ENCODE measurements at regions not wholly inside any gene's neighbourhood (a gene's known extent, or its start where the extent isn't known, plus 50 kb on each side); places are given as distances from the start of the nearest gene placed in this dataset.

GRCh38 chr1:213526306-213526705 is 461.5 kb upstream of the PROX1 start:
- Histone ChIP-seq H3K27ac (ENCODE audit: low read depth, low read length) (no peak overlapping the region), H3K27me3 (ENCODE audit: insufficient read depth, low read length) (no peaks in the 10 kb centered on the region), H3K9me3 (ENCODE audit: insufficient read depth, low read depth, low read length) (no peaks in the 10 kb centered on the region), H3K79me2 (ENCODE audit: insufficient read depth, low read length) (no peaks in the 10 kb centered on the region), H2AFZ (ENCODE audit: low read depth, low read length) (no peak overlapping the region), H3K4me2 (ENCODE audit: low read length) (no peak overlapping the region), H3K4me3 (ENCODE audit: insufficient read depth, low read depth, low read length) (no peak overlapping the region), H3K4me1 (ENCODE audit: insufficient read depth, low read length) (no peaks in the 10 kb centered on the region), H3K9ac (ENCODE audit: low read length) (no peak overlapping the region), H4K20me1 (ENCODE audit: insufficient read depth, low read length) (no peaks in the 10 kb centered on the region), H3K36me3 (ENCODE audit: insufficient read depth, low read length) (no peaks in the 10 kb centered on the region)
- H3K36me3 Mint-ChIP-seq (ENCODE audit: low read depth, unreplicated experiment): no peaks in the 10 kb centered on the region
- no peak overlapping the region for H3K4me3 Mint-ChIP-seq (ENCODE audit: unreplicated experiment)
- H3K9me3 Mint-ChIP-seq (ENCODE audit: unreplicated experiment): no peaks in the 10 kb centered on the region
- no peak for DNase-seq (ENCODE audit: low read depth)
- no peaks in the 10 kb centered on the region for H3K4me1 Mint-ChIP-seq (ENCODE audit: low read depth, unreplicated experiment)
- peaks cover 3% of the 10 kb centered on the region for H3K27me3 Mint-ChIP-seq (ENCODE audit: low read depth, unreplicated experiment)
- H3K27ac Mint-ChIP-seq (ENCODE audit: unreplicated experiment): no peak overlapping the region
- FAIRE-seq: no peak
- TF ChIP-seq, protein P1, sequence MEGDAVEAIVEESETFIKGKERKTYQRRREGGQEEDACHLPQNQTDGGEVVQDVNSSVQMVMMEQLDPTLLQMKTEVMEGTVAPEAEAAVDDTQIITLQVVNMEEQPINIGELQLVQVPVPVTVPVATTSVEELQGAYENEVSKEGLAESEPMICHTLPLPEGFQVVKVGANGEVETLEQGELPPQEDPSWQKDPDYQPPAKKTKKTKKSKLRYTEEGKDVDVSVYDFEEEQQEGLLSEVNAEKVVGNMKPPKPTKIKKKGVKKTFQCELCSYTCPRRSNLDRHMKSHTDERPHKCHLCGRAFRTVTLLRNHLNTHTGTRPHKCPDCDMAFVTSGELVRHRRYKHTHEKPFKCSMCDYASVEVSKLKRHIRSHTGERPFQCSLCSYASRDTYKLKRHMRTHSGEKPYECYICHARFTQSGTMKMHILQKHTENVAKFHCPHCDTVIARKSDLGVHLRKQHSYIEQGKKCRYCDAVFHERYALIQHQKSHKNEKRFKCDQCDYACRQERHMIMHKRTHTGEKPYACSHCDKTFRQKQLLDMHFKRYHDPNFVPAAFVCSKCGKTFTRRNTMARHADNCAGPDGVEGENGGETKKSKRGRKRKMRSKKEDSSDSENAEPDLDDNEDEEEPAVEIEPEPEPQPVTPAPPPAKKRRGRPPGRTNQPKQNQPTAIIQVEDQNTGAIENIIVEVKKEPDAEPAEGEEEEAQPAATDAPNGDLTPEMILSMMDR (IDR thresholded peaks at IDR 0.05; ENCODE audit: insufficient read depth, low read depth, low read length): no peak
- TF ChIP-seq EZH2 (IDR thresholded peaks at IDR 0.05; ENCODE audit: insufficient read depth, low read length): no peak

DNA sequence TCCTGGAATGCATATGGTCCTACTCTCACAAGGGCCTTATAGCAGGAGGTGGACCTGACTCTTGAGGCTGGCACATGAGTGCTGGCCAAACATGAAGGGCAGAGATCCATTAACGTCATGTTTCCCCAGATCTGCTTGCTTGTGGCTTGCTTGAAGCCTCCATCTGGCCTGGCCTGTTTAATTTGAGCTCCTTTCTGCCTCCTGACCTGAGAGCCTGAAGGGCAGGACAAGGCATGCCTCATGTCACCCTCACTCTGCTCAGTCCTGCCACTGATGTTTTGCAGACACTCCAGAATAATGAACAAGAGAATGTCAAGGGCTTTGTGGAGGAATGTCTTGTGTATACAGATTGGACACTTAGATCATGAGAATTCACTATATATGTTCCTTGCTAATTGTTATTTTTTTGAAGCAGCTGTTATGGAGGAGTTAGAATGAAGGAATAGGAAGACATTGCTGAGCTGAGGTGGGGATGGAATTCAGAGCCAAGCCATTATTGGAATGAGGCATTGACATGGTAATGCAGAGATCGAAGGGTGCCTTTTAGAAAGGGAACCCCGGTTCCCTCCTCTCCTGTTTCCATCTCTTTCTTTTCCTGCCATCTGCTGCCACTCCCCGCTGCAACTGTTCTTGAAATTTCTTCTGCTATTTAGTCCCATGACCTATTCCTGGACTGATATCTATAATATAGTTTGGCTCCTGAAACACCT is 457.0 kb upstream of the PROX1 start:
- Mint-ChIP-seq H3K27ac (ENCODE audit: unreplicated experiment) (no peak overlapping the region), H3K4me1 (ENCODE audit: low read depth, unreplicated experiment) (no peaks in the 10 kb centered on the region), H3K9me3 (ENCODE audit: unreplicated experiment) (no peaks in the 10 kb centered on the region), H3K27me3 (ENCODE audit: low read depth, unreplicated experiment) (peaks cover 10% of the 10 kb centered on the region), H3K36me3 (ENCODE audit: low read depth, unreplicated experiment) (no peaks in the 10 kb centered on the region), H3K4me3 (ENCODE audit: unreplicated experiment) (no peak overlapping the region)
- Histone ChIP-seq H3K9ac (ENCODE audit: low read length) (no peak overlapping the region), H2AFZ (ENCODE audit: low read depth, low read length) (no peak overlapping the region), H3K9me3 (ENCODE audit: insufficient read depth, low read depth, low read length) (no peaks in the 10 kb centered on the region), H3K4me1 (ENCODE audit: insufficient read depth, low read length) (no peaks in the 10 kb centered on the region), H3K79me2 (ENCODE audit: insufficient read depth, low read length) (no peaks in the 10 kb centered on the region), H3K36me3 (ENCODE audit: insufficient read depth, low read length) (no peaks in the 10 kb centered on the region), H3K27ac (ENCODE audit: low read depth, low read length) (no peak overlapping the region), H3K4me3 (ENCODE audit: insufficient read depth, low read depth, low read length) (no peak overlapping the region), H4K20me1 (ENCODE audit: insufficient read depth, low read length) (no peaks in the 10 kb centered on the region), H3K27me3 (ENCODE audit: insufficient read depth, low read length) (no peaks in the 10 kb centered on the region), H3K4me2 (ENCODE audit: low read length) (no peak overlapping the region)
- TF ChIP-seq, protein P1 (IDR thresholded peaks at IDR 0.05; ENCODE audit: insufficient read depth, low read depth, low read length): no peak
- no peak for TF ChIP-seq EZH2 (IDR thresholded peaks at IDR 0.05; ENCODE audit: insufficient read depth, low read length)
- DNase-seq (ENCODE audit: low read depth) (no peak), FAIRE-seq (no peak)
